ENCODE measurements at regions not wholly inside any gene's neighbourhood (a gene's known extent, or its start where the extent isn't known, plus 50 kb on each side); places are given as distances from the start of the nearest gene placed in this dataset.

DNA sequence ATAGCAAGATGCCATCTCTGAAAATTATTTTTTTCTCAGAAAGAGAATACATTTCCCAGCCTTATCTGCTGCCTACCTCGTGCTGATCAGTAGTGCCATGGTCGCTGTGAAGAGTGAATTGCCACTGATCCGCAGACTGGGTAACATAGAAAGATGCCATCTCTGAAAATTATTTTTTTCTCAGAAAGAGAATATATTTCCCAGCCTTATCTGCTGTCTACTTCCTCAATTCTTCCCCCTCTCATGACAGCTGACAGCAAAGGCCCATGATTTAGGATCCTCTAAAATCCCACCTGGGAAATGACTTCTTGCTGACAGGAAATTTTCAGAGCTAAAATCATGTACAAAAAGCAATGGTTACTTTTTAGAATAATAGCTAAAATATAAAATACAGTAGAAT, 92.5 kb upstream of the AHR start:
- H3K9me3 Mint-ChIP-seq = peaks cover 5% of the 10 kb centered on the region
- no peak overlapping the region for H3K27ac Mint-ChIP-seq
- H3K4me1 Mint-ChIP-seq (ENCODE audit: low read depth) = no peaks in the 10 kb centered on the region
- intact Hi-C loops (cut with micrococcal nuclease) = no loop called here
- H3K27me3 Mint-ChIP-seq (ENCODE audit: insufficient read depth) = no peaks in the 10 kb centered on the region
- H3K4me3 Mint-ChIP-seq = no peak overlapping the region
- H3K36me3 Mint-ChIP-seq (ENCODE audit: low read depth) = peaks cover 4% of the 10 kb centered on the region
- DNase-seq (ENCODE audit: low spot score) = no peak

DNA sequence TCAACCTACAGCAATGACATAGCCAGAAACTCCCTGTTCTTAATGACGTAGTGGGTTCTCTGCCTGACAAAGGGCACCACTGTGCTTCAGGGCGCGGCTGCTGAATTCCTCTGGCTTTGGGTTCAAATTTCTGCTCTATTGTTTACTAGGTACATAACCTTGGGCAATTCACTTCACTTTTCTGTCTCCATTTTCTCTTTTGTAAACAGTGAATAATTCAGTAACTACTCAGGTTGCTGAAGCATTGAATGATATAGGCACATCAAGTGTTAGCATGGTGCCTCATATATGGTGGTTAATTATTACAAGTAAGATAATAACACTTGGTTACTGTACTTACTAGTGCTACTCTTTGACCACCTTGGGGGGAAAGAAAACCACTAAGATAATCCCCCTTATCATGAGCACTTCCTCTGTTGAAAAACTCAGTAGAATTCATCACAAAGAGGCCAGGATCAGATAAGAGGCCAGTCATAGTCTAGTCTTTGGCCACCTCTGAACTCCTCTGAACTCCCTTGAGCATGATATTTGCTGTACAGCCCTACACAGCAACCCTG, 92.0 kb upstream of the AHR start:
- Mint-ChIP-seq H3K36me3 (ENCODE audit: low read depth) (peaks cover 4% of the 10 kb centered on the region), H3K4me1 (ENCODE audit: low read depth) (no peaks in the 10 kb centered on the region), H3K27me3 (ENCODE audit: insufficient read depth) (no peaks in the 10 kb centered on the region), H3K27ac (no peak overlapping the region), H3K4me3 (no peak overlapping the region), H3K9me3 (peaks cover 5% of the 10 kb centered on the region)
- DNase-seq (ENCODE audit: low spot score) = no peak
- intact Hi-C loops (cut with micrococcal nuclease) = no loop called here

DNA sequence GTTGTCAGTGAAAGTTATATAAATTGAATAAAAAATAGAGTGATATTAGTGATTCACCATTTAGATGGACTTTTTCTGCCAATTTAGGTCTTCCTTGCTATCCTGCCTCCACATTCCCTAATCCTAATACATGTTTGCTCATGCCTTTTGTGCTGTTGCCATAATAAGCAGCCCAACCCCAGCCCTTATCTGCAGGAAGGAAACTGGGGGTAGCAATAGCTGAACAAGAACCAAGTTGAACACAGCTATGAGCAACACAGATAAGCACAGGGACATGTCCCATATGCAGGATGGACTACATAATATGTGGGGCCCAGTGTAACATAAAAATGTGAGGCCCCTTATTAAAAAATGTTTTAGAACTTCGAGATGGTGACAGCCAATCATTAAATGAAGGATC, 91.2 kb upstream of the AHR start:
- no peak overlapping the region for H3K4me3 Mint-ChIP-seq
- H3K4me1 Mint-ChIP-seq (ENCODE audit: low read depth) = no peaks in the 10 kb centered on the region
- H3K36me3 Mint-ChIP-seq (ENCODE audit: low read depth) = peaks cover 1% of the 10 kb centered on the region
- no peak for DNase-seq (ENCODE audit: low spot score)
- H3K27me3 Mint-ChIP-seq (ENCODE audit: insufficient read depth) = no peaks in the 10 kb centered on the region
- peaks cover 4% of the 10 kb centered on the region for H3K9me3 Mint-ChIP-seq
- intact Hi-C loops (cut with micrococcal nuclease) = no loop called here
- H3K27ac Mint-ChIP-seq = no peak overlapping the region

DNA sequence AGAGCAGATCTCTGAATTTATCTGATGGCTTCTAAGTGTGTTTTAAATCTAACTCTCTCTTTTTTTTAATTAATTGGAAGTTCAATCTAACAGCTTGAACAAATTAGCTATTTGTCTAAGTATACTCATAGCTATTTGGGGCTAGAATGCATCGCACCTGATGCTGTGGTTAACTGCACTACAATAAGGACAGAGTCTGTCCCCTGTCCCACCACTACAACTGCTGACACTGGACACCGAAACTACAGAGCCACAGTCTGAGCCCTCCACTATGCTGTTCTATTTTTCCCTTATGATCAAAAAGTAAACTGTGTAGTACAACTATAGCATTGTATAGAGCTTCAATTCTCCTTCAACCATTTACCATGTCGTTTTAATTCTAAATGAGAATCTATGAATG, 89.4 kb upstream of the AHR start:
- Mint-ChIP-seq H3K27ac (no peak overlapping the region), H3K9me3 (no peaks in the 10 kb centered on the region), H3K36me3 (ENCODE audit: low read depth) (peaks cover 1% of the 10 kb centered on the region), H3K27me3 (ENCODE audit: insufficient read depth) (no peaks in the 10 kb centered on the region), H3K4me1 (ENCODE audit: low read depth) (no peaks in the 10 kb centered on the region), H3K4me3 (no peak overlapping the region)
- intact Hi-C loops (cut with micrococcal nuclease) = no loop called here
- DNase-seq (ENCODE audit: low spot score) = no peak

DNA sequence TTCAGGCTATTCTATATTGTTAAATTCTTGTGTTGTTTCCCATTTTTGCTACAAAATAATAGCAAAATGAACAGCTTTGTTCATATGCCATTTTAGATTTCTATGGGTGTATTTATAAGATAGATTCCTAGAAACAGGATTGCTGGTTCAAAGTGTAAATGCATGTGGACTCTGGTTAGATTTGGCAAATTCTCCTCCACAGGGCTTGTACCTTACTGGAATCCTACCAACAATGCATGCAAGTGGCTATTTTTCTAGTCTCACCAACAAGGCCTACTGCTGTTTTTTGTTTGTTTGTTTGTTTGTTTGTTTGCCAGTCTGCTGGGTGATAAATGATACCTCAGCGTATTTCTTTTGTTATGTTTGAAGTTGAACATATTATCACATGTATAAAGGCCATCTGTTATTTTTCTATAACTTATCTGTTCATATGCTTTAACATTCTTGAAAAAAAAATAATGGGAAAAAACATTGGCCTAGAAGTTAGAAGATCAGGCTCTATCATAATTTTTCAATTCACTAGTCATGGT, 87.1 kb upstream of the AHR start:
- Mint-ChIP-seq H3K36me3 (ENCODE audit: low read depth) (peaks cover 1% of the 10 kb centered on the region), H3K4me1 (ENCODE audit: low read depth) (no peaks in the 10 kb centered on the region), H3K27me3 (ENCODE audit: insufficient read depth) (no peaks in the 10 kb centered on the region), H3K4me3 (no peak overlapping the region), H3K27ac (no peak overlapping the region), H3K9me3 (peaks cover 6% of the 10 kb centered on the region)
- no peak for DNase-seq (ENCODE audit: low spot score)
- intact Hi-C loops (cut with micrococcal nuclease) = no loop called here

DNA sequence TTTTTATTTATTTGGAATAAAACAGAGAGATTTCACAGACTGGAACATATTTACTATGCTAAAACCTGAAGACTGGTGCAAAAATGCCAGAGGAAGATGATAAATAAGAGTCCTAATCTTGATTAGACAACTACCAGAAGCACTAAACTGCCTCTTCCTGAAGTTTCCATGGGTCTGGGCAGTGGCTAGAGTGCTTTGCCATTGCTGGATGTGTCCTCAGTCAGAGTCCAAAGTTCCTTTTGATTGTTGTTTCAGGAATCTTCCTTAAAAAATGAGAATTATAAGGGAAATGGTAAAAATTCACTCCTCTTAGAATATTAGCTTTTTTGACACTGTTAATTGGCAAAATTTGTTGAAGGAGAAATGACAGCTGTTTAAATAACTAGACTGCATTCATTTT, 86.3 kb upstream of the AHR start:
- DNase-seq (ENCODE audit: low spot score) = no peak
- intact Hi-C loops (cut with micrococcal nuclease) = no loop called here
- no peak overlapping the region for H3K4me3 Mint-ChIP-seq
- H3K4me1 Mint-ChIP-seq (ENCODE audit: low read depth) = no peaks in the 10 kb centered on the region
- peaks cover under 1% of the 10 kb centered on the region for H3K36me3 Mint-ChIP-seq (ENCODE audit: low read depth)
- no peak overlapping the region for H3K27ac Mint-ChIP-seq
- no peaks in the 10 kb centered on the region for H3K27me3 Mint-ChIP-seq (ENCODE audit: insufficient read depth)
- H3K9me3 Mint-ChIP-seq = peaks cover 9% of the 10 kb centered on the region

DNA sequence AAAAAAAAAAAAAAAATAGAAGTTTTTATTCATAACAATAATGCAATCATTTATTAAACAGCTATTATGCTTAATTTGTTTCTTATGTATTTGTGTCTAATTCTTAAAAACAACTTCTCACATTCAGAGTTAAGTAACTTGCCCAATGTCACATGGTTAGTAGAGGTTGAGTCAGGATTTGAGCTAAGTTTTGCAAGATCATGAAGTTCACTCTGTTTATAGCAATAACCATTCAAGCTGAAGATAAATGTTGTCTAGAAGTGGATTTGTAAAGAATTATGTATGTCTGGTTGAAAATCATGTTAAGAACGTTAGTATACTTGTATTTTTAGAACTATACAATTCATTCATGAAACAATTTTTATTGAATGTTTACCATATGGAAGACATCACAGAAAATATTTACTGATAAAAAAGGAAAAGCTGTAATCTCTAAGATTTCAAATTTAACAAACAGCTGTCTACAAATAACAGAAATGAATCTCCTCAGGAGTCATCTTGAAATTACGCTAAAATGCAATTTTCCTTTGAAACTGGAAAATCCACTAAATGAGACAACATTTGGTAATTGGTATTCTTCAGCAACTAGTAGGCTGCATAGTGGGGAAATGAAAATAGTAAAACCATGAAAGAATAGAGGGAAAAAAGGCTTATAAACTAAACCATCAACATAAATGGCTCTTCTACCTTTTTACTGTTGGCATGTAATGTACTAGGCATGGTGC, 70.5 kb upstream of the AHR start:
- Mint-ChIP-seq H3K4me3 (no peak overlapping the region), H3K4me1 (ENCODE audit: low read depth) (peaks cover 21% of the 10 kb centered on the region), H3K36me3 (ENCODE audit: low read depth) (peaks cover 6% of the 10 kb centered on the region), H3K9me3 (peaks cover 14% of the 10 kb centered on the region), H3K27me3 (ENCODE audit: insufficient read depth) (no peaks in the 10 kb centered on the region), H3K27ac (no peak overlapping the region)
- intact Hi-C loops (cut with micrococcal nuclease) = no loop called here
- DNase-seq (ENCODE audit: low spot score) = no peak

DNA sequence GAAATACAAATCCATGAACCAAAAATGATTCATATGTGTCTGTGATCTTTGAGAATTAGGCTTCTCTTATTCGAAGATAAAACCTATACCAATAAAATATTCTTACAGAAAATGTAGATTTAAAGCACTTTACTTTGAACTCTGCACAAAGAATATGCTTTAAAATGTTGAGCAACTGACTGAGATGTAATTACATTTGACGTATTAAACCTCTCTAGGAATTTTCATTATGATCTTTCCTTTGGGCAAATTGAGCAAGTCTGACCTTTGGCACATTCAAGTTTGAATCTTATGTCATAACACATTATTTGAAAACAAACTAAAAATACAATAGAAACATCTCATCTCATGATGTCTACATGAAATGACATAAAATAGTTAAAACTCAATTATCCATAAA, 69.2 kb upstream of the AHR start:
- Mint-ChIP-seq H3K36me3 (ENCODE audit: low read depth) (peaks cover 7% of the 10 kb centered on the region), H3K9me3 (peaks cover 12% of the 10 kb centered on the region), H3K4me3 (no peak overlapping the region), H3K27me3 (ENCODE audit: insufficient read depth) (no peaks in the 10 kb centered on the region), H3K4me1 (ENCODE audit: low read depth) (peaks cover 34% of the 10 kb centered on the region), H3K27ac (no peak overlapping the region)
- intact Hi-C loops (cut with micrococcal nuclease) = no loop called here
- DNase-seq (ENCODE audit: low spot score) = no peak

DNA sequence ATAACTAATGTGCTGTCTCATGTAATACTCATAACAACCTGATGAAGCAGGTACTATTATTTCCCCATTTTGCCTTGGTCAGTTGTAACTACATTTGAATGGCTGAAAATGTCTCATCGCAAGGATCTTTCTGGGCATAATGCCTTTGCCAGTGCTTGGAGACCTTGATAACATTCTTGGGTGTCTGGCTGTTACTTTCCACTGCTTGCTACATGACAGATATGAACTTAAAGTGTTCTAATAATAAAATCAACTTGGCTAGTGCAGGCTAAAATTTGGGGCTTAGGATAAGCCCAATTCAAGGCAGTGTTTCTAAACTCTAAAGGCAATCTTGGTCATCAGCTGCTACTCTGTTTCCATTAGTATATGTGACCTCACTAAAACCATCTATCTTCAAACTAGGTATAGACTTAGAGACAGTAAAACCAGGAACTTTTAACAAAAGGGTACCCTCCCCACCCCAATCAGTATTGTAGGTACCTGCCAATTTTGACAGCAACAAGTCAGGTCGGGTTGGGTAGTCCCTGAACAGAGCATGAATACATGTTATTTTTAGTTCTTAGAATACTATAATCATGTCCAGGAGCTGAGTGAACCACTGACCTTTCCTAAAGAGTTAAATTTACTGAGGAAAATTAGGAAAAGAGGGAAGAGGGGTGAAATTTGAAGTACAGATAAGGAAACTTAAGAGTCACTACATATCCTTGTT, 68.2 kb upstream of the AHR start:
- no peak overlapping the region for H3K4me3 Mint-ChIP-seq
- no peaks in the 10 kb centered on the region for H3K27me3 Mint-ChIP-seq (ENCODE audit: insufficient read depth)
- peaks cover 44% of the 10 kb centered on the region for H3K4me1 Mint-ChIP-seq (ENCODE audit: low read depth)
- H3K36me3 Mint-ChIP-seq (ENCODE audit: low read depth) = peaks cover 8% of the 10 kb centered on the region
- DNase-seq (ENCODE audit: low spot score) = no peak
- no peak overlapping the region for H3K27ac Mint-ChIP-seq
- intact Hi-C loops (cut with micrococcal nuclease) = loop anchor here (5.0 kb wide), 1 partner anchor 303 kb away; no protein-coding TSS in a partner anchor
- H3K9me3 Mint-ChIP-seq = peaks cover 16% of the 10 kb centered on the region

DNA sequence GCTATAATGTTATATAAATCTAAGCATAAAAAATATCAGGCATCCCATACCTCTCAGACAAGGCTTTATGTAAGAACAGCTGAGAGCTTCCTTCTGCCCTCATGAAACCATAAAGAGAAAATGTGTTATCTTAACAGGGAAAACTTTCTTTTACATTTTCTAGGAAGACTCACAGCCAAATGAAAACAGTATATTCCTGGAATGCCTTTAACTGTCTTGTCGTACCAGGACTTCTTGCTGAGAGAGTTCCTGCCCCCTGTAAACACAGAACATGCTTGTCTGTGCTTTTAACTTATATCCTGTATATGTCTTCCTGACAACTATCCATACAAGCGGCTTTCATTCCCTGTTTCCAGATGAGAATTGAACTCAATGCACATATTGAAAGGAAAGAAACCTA, 64.8 kb upstream of the AHR start:
- peaks cover 5% of the 10 kb centered on the region for H3K27me3 Mint-ChIP-seq (ENCODE audit: insufficient read depth)
- peak overlapping the region; percentile 97 for H3K27ac Mint-ChIP-seq
- H3K4me1 Mint-ChIP-seq (ENCODE audit: low read depth) = peaks cover 59% of the 10 kb centered on the region
- intact Hi-C loops (cut with micrococcal nuclease) = loop anchor here (1.0 to 5.0 kb wide), 13 partner anchors 28 to 306 kb away; partner anchors contain the start of gene AHR
- no peak for DNase-seq (ENCODE audit: low spot score)
- peaks cover 36% of the 10 kb centered on the region for H3K9me3 Mint-ChIP-seq
- H3K36me3 Mint-ChIP-seq (ENCODE audit: low read depth) = peaks cover 24% of the 10 kb centered on the region
- H3K4me3 Mint-ChIP-seq = peak overlapping the region; percentile 82

DNA sequence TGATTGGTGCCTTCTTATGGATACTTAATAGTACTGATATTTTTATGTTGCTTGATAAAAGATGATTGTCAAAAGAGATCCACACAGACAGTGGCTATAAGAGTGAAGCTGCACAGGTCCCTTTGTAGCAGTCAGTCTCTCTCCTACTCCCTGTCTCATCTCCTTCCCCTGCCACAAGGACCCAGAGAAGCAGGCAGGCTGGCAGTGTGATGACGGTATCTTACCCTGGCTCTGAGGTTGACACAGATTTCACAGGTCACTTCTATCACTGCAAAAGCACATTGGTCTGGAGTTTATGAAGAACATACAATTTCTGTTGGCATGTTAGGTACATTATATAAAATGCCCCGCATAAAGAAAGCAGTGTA, 64.4 kb upstream of the AHR start:
- intact Hi-C loops (cut with micrococcal nuclease) = loop anchor here (1.0 to 5.0 kb wide), 13 partner anchors 27 to 307 kb away; partner anchors contain the start of gene AHR
- H3K36me3 Mint-ChIP-seq (ENCODE audit: low read depth) = peaks cover 24% of the 10 kb centered on the region
- peaks cover 5% of the 10 kb centered on the region for H3K27me3 Mint-ChIP-seq (ENCODE audit: insufficient read depth)
- peaks cover 36% of the 10 kb centered on the region for H3K9me3 Mint-ChIP-seq
- peak overlapping the region; percentile 82 for H3K4me3 Mint-ChIP-seq
- peaks cover 61% of the 10 kb centered on the region for H3K4me1 Mint-ChIP-seq (ENCODE audit: low read depth)
- DNase-seq (ENCODE audit: low spot score) = peak; percentile 28
- peak overlapping the region; percentile 97 for H3K27ac Mint-ChIP-seq

DNA sequence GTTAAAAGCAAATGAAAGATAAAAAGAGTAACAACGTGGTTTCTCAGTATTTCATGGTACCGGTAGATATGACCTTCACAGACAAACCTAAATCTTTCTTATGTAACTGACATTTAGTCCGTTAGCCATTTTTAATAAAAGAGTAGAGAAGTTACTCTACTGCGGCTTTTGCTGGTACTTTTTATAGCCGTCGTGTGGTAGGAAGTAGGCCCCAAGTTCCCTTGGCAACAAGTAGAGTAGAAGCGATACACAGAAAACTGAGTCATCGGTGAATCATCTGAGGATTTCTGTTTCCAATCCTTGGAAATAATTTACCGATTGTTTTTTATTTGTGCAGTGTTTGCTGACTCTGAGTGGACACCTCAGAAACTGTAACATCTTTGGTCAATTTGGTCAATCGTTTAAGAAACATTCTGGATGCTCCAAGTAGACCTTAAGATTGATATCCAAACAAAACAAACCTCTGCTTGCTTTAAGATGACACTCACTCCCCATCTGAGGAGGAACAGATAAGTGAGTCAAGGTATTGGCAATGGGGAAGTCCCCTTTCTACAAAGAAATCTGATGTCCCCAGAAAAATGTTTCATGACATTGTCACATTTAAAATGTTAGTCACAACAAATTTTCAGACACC, 63.9 kb upstream of the AHR start:
- Mint-ChIP-seq H3K9me3 (peaks cover 36% of the 10 kb centered on the region), H3K4me3 (peak overlapping the region; percentile 82), H3K36me3 (ENCODE audit: low read depth) (peaks cover 24% of the 10 kb centered on the region), H3K27me3 (ENCODE audit: insufficient read depth) (peaks cover 5% of the 10 kb centered on the region), H3K4me1 (ENCODE audit: low read depth) (peaks cover 63% of the 10 kb centered on the region), H3K27ac (peak overlapping the region; percentile 97)
- intact Hi-C loops (cut with micrococcal nuclease) = loop anchor here (1.0 to 5.0 kb wide), 13 partner anchors 27 to 307 kb away; partner anchors contain the start of gene AHR
- peak; percentile 68 for DNase-seq (ENCODE audit: low spot score)

All from activated T-helper 1 cell treated with anti-CD3 and anti-CD28 coated beads, Interleukin-12 subunit alpha, Interleukin-12 subunit beta, Interleukin-2, Interleukin-4 antibody, amounts not matched to agents 30 ng/mL and 10 ng/mL and 1 ng/mL, durations not matched to agents 14 hours and 24 hours and 36 hours (primary cell).